CD8-positive, alpha-beta memory T cell (primary cell): ENCODE measurements at regions not wholly inside any gene's neighbourhood (a gene's known extent, or its start where the extent isn't known, plus 50 kb on each side); places are given as distances from the start of the nearest gene placed in this dataset.
A peak's percentile ranks its signal among the peaks of the same experiment; 100 is the strongest.

Experiments
- CTCF ChIA-PET: fragments of 350-600 bp; sonication (Branson Sonifier 250); formaldehyde crosslinking; loops from one replicate; lab custom pipeline; 2021; ENCODE audit warnings: antibody characterized with exemption; lab: Charles Lee
- POLR2A ChIA-PET: fragments of 350-600 bp; sonication (Branson Sonifier 250); formaldehyde crosslinking; loops from one replicate; lab custom pipeline; 2021; ENCODE audit warnings: antibody characterized with exemption; lab: Charles Lee
- DNase-seq, 5 donors: peaks; one replicate each; pipeline versions ENCODE4 v3.0.0 to v3.0.0-alpha.2; 2020 to 2022; ENCODE audit warnings: mixed read lengths in 1 of 5
- H3K27ac ChIP-seq: one replicate; pipeline ENCODE4 v1.7.0; 2013; ENCODE audit warnings: low read depth, mild to moderate bottlenecking, low read length, moderate library complexity
- H3K27me3 ChIP-seq: 2 replicates; pipeline ENCODE4 v1.7.0; 2013; ENCODE audit warnings: low read length, mild to moderate bottlenecking; ENCODE audit not compliant: insufficient read depth, poor library complexity, severe bottlenecking
- H3K36me3 ChIP-seq: 2 replicates; pipeline ENCODE4 v1.7.0; 2013; ENCODE audit warnings: mild to moderate bottlenecking, low read length, moderate library complexity; ENCODE audit not compliant: insufficient read depth
- H3K4me1 ChIP-seq: 2 replicates; pipeline ENCODE4 v1.7.0; 2013; ENCODE audit warnings: mild to moderate bottlenecking, low read length, moderate library complexity; ENCODE audit not compliant: insufficient read depth
- H3K4me3 ChIP-seq: 2 replicates; pipeline ENCODE4 v1.7.0; 2013; ENCODE audit warnings: mild to moderate bottlenecking, low read length
- H3K9me3 ChIP-seq: 2 replicates; pipeline ENCODE4 v1.7.0; 2013; ENCODE audit warnings: mild to moderate bottlenecking, low read length
- H3K27ac Mint-ChIP-seq, 8 donors: one replicate each; pipeline ENCODE4 v1.8.0; 2020 to 2021; ENCODE audit warnings: mixed read lengths in 8 of 8, mild to moderate bottlenecking in 6 of 8, inconsistent platforms in 3 of 8, moderate library complexity in 3 of 8
- H3K27me3 Mint-ChIP-seq, 2 donors: one replicate each; pipeline ENCODE4 v1.8.0; 2020 to 2021; ENCODE audit warnings: mixed read lengths in 2 of 2, mild to moderate bottlenecking in 1 of 2, moderate library complexity in 1 of 2
- H3K36me3 Mint-ChIP-seq, 3 donors: one replicate each; pipeline ENCODE4 v1.8.0; 2020 to 2021; ENCODE audit warnings: mixed read lengths in 3 of 3, inconsistent platforms in 1 of 3, mild to moderate bottlenecking in 1 of 3
- H3K4me1 Mint-ChIP-seq, 3 donors: one replicate each; pipeline ENCODE4 v1.8.0; 2020 to 2021; ENCODE audit warnings: mixed read lengths in 3 of 3, inconsistent platforms in 1 of 3, mild to moderate bottlenecking in 1 of 3
- H3K4me3 Mint-ChIP-seq, 7 donors: one replicate each; pipeline ENCODE4 v1.8.0; 2020 to 2021; ENCODE audit warnings: mixed read lengths in 7 of 7, mild to moderate bottlenecking in 6 of 7, moderate library complexity in 4 of 7, inconsistent platforms in 2 of 7
- H3K9me3 Mint-ChIP-seq, 5 donors: one replicate each; pipeline ENCODE4 v1.8.0; 2020 to 2022; ENCODE audit warnings: mixed read lengths in 5 of 5, mild to moderate bottlenecking in 3 of 5, moderate library complexity in 2 of 5, inconsistent platforms in 1 of 5

DNA sequence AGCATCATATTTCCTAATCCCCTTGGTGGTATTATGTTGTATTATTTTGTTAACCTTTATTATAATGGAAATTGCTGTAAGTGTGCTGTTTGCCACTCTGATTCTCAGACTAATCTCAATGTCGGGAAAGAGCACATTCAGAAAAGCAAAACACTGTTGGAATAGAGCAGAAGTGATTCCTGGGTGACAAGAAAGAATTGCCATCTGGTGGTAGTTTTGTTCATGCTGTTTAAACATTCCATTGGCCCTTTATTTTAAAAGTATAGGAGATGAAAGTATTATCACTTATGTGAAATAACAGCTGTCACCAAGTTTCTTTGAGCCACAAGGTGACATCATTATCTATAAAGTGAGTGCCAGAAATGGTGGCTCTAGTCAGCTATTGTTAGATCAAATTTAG lies 301.3 kb upstream of the SGCD start:
- Mint-ChIP-seq H3K27ac (no peak overlapping the region), H3K36me3 (no peaks in the 10 kb centered on the region), H3K27me3 (peaks cover 2 to 7% of the 10 kb centered on the region in 2 donors), H3K4me3 (no peak overlapping the region), H3K9me3 (no peaks in the 10 kb centered on the region), H3K4me1 (peaks cover 0 to 4% (median 0%) of the 10 kb centered on the region in 3 donors)
- CTCF ChIA-PET, result no interaction called here
- no peaks in the 10 kb centered on the region for H3K4me1 ChIP-seq
- no peak overlapping the region for H3K4me3 ChIP-seq
- POLR2A ChIA-PET, result no interaction called here
- H3K27me3 ChIP-seq, result no peaks in the 10 kb centered on the region
- no peak for DNase-seq
- no peak overlapping the region for H3K27ac ChIP-seq
- no peaks in the 10 kb centered on the region for H3K9me3 ChIP-seq
- no peaks in the 10 kb centered on the region for H3K36me3 ChIP-seq

DNA sequence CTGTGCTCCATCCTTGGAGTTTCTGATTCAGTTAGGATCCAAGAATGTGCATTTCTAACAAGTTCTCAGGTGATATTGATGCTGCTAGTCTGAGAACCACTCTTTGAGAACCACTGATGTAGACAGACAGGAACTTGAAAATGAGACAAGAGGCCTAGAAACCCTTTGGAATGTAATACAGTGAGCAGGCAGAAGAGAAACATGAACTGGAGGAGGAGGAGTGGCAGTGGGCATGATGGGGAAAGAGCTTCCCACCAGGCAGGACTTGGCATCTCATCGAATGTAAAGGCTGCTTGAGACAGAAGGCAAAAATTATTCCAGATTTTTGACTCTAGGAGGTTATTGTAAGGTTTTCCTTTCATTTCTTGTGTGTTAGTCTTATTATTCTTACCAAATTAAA lies 295.8 kb upstream of the SGCD start:
- Mint-ChIP-seq H3K4me1 (no peaks in the 10 kb centered on the region), H3K4me3 (no peak overlapping the region), H3K36me3 (no peaks in the 10 kb centered on the region), H3K27ac (peak overlapping the region in 2 of 8 donors; percentile 2 to 52), H3K9me3 (no peaks in the 10 kb centered on the region), H3K27me3 (peaks cover 3 to 7% of the 10 kb centered on the region in 2 donors)
- no peak for DNase-seq
- no peaks in the 10 kb centered on the region for H3K4me1 ChIP-seq
- CTCF ChIA-PET, result no interaction called here
- POLR2A ChIA-PET, result no interaction called here
- H3K4me3 ChIP-seq, result no peak overlapping the region
- no peaks in the 10 kb centered on the region for H3K9me3 ChIP-seq
- H3K27ac ChIP-seq, result no peak overlapping the region
- H3K27me3 ChIP-seq, result no peaks in the 10 kb centered on the region
- H3K36me3 ChIP-seq, result no peaks in the 10 kb centered on the region

DNA sequence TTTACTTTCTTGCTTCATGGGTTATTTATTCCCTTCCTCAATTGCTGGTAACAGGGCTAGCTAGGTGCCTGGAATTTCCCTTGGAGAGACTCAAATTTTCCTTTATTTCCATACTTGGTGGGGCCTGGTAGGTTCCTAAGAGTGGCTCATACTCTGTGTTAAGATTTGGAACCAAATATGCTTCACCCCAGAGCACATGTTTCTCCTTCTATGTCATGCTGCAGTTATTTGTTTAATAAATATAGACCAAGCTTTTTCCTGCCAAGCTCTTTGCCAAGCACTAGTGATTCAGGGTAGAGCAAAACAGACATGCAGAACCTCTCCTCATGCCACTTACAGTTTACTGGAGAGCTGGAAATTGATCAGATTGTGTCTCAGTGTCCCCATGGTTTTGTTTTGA lies 290.3 kb upstream of the SGCD start:
- no peaks in the 10 kb centered on the region for H3K27me3 ChIP-seq
- ChIA-PET CTCF (no interaction called here), POLR2A (no interaction called here)
- H3K36me3 ChIP-seq, result no peaks in the 10 kb centered on the region
- H3K27me3 Mint-ChIP-seq, result peaks cover 0 to 3% of the 10 kb centered on the region in 2 donors
- no peak overlapping the region for H3K4me3 Mint-ChIP-seq
- H3K4me1 Mint-ChIP-seq, result no peaks in the 10 kb centered on the region
- no peaks in the 10 kb centered on the region for H3K9me3 Mint-ChIP-seq
- no peaks in the 10 kb centered on the region for H3K9me3 ChIP-seq
- peak overlapping the region in 1 of 8 donors; percentile 32 for H3K27ac Mint-ChIP-seq
- H3K36me3 Mint-ChIP-seq, result no peaks in the 10 kb centered on the region
- DNase-seq, result no peak
- H3K4me3 ChIP-seq, result no peak overlapping the region
- no peaks in the 10 kb centered on the region for H3K4me1 ChIP-seq
- H3K27ac ChIP-seq, result no peak overlapping the region

DNA sequence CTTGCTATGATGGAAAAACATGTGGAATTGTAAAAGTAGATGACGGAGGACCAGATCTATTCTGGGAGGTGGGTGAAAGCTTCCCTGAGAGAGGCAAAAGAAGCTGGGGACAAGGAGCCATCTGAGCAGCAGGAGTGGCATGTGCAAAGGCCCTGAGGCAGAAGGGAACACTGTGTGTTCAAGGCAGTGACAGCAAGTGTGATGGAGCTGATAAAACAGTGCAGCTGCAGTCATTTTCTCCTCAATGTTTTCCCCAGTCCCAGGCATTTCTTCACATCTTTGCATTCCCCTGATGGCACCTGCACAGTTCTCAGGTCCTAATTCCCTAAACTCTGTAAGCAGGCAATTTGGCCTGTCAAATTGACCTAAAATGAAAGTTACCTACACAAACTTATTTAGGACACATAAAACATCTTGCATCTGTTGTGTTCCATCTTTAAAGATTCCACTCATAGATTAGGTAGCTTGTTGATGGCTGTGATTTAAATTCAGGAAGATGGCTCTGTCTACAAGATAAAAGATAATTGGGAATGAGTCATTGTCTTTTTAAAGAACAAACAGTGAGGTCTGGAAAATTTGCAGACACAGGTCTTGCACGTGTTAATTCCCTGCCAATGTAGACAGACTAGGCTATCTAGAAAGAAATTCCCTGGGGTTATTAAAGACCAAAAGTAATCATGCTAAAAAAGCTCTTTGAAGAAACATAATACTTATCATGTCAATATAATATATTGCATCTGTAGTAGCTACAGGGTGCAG lies 289.6 kb upstream of the SGCD start:
- no peaks in the 10 kb centered on the region for H3K36me3 Mint-ChIP-seq

GRCh38 chr5:156042726-156043125 lies 284.2 kb upstream of the SGCD start:
- H3K36me3 Mint-ChIP-seq, result no peaks in the 10 kb centered on the region

More for the DNA sequence above, 289.6 kb upstream of the SGCD start:
- CTCF ChIA-PET, result no interaction called here
- Mint-ChIP-seq H3K27ac (peak overlapping the region in 1 of 8 donors; percentile 5), H3K27me3 (peaks cover 0 to 3% of the 10 kb centered on the region in 2 donors), H3K4me3 (no peak overlapping the region), H3K9me3 (no peaks in the 10 kb centered on the region), H3K4me1 (no peaks in the 10 kb centered on the region)
- no peaks in the 10 kb centered on the region for H3K36me3 ChIP-seq
- no peak overlapping the region for H3K4me3 ChIP-seq
- H3K27ac ChIP-seq, result no peak overlapping the region
- no peaks in the 10 kb centered on the region for H3K27me3 ChIP-seq
- DNase-seq, result no peak
- H3K9me3 ChIP-seq, result no peaks in the 10 kb centered on the region
- no peaks in the 10 kb centered on the region for H3K4me1 ChIP-seq
- POLR2A ChIA-PET, result no interaction called here

DNA sequence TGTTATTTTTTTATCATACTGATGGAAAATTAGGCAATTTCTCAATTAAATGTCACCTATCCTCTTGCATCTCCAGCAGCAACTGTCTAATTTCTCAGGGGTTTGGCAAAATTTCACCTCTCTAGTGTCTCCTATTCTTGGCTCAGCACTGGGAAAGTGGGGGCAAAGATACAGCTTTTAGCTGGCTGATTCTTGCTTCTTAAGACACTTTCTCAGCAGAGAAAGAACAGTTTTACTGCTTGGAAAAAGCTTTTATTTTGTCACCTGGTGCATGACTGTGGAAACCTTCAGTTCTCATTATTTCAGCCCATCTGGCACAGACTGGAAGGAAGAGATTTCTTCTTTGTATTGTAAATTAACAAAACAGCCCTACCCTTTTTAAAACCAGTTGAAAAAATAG lies 283.6 kb upstream of the SGCD start:
- DNase-seq, result no peak
- H3K27me3 Mint-ChIP-seq, result peaks cover 0 to 3% of the 10 kb centered on the region in 2 donors
- ChIA-PET POLR2A (no interaction called here), CTCF (no interaction called here)
- H3K36me3 Mint-ChIP-seq, result no peaks in the 10 kb centered on the region
- no peaks in the 10 kb centered on the region for H3K4me1 Mint-ChIP-seq
- no peak overlapping the region for H3K27ac Mint-ChIP-seq
- H3K27ac ChIP-seq, result no peak overlapping the region
- H3K27me3 ChIP-seq, result no peaks in the 10 kb centered on the region
- H3K4me1 ChIP-seq, result no peaks in the 10 kb centered on the region
- H3K4me3 ChIP-seq, result no peak overlapping the region
- H3K9me3 ChIP-seq, result no peaks in the 10 kb centered on the region
- H3K9me3 Mint-ChIP-seq, result no peaks in the 10 kb centered on the region
- H3K4me3 Mint-ChIP-seq, result no peak overlapping the region
- H3K36me3 ChIP-seq, result no peaks in the 10 kb centered on the region

More at GRCh38 chr5:156042726-156043125, 284.2 kb upstream of the SGCD start:
- Histone ChIP-seq H3K4me1 (no peaks in the 10 kb centered on the region), H3K9me3 (no peaks in the 10 kb centered on the region), H3K4me3 (no peak overlapping the region), H3K27ac (no peak overlapping the region), H3K36me3 (no peaks in the 10 kb centered on the region), H3K27me3 (no peaks in the 10 kb centered on the region)
- no peaks in the 10 kb centered on the region for H3K4me1 Mint-ChIP-seq
- ChIA-PET POLR2A (no interaction called here), CTCF (no interaction called here)
- H3K4me3 Mint-ChIP-seq, result no peak overlapping the region
- DNase-seq, result no peak
- H3K9me3 Mint-ChIP-seq, result no peaks in the 10 kb centered on the region
- peaks cover 0 to under 1% of the 10 kb centered on the region in 2 donors for H3K27me3 Mint-ChIP-seq
- H3K27ac Mint-ChIP-seq, result no peak overlapping the region

GRCh38 chr5:156051972-156052371 lies 275.0 kb upstream of the SGCD start:
- H3K27me3 ChIP-seq, result no peaks in the 10 kb centered on the region
- H3K27ac Mint-ChIP-seq, result no peak overlapping the region
- H3K4me1 Mint-ChIP-seq, result no peaks in the 10 kb centered on the region
- H3K36me3 Mint-ChIP-seq, result no peaks in the 10 kb centered on the region
- no peak overlapping the region for H3K27ac ChIP-seq
- no peak overlapping the region for H3K4me3 Mint-ChIP-seq
- no peaks in the 10 kb centered on the region for H3K36me3 ChIP-seq
- no peak for DNase-seq
- ChIA-PET CTCF (no interaction called here), POLR2A (no interaction called here)
- H3K27me3 Mint-ChIP-seq, result peaks cover 6 to 7% of the 10 kb centered on the region in 2 donors
- no peaks in the 10 kb centered on the region for H3K9me3 Mint-ChIP-seq
- H3K4me3 ChIP-seq, result no peak overlapping the region
- no peaks in the 10 kb centered on the region for H3K9me3 ChIP-seq
- no peaks in the 10 kb centered on the region for H3K4me1 ChIP-seq

DNA sequence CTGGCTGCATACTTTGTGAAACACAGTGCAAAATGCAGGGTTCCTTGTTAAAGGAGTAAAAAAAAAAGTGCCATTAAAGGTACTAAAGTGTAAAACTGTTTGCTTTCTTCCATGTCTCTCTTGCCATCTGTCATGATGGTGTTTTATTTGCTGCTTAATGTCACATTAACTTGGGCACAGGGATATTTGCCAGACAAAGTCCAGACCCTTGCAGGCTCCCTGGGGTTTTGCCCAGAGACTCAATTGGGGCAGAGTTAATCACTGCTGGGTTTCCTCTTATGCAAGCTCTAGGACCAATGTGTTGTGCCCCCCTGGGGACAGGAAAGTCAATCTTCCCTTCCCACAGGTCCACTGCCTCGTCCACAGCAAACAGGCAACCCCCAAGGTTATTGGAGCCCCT lies 274.3 kb upstream of the SGCD start:
- peaks cover 6 to 7% of the 10 kb centered on the region in 2 donors for H3K27me3 Mint-ChIP-seq
- CTCF ChIA-PET, result no interaction called here
- no peaks in the 10 kb centered on the region for H3K36me3 Mint-ChIP-seq
- no peaks in the 10 kb centered on the region for H3K9me3 ChIP-seq
- DNase-seq, result no peak
- no peak overlapping the region for H3K27ac ChIP-seq
- H3K27me3 ChIP-seq, result no peaks in the 10 kb centered on the region
- POLR2A ChIA-PET, result no interaction called here
- H3K4me1 Mint-ChIP-seq, result no peaks in the 10 kb centered on the region
- H3K4me1 ChIP-seq, result no peaks in the 10 kb centered on the region
- no peaks in the 10 kb centered on the region for H3K36me3 ChIP-seq
- no peak overlapping the region for H3K4me3 ChIP-seq
- H3K9me3 Mint-ChIP-seq, result no peaks in the 10 kb centered on the region
- no peak overlapping the region for H3K4me3 Mint-ChIP-seq
- no peak overlapping the region for H3K27ac Mint-ChIP-seq
